Right lobe of liver (tissue), 6 donors: ENCODE measurements at regions not wholly inside any gene's neighbourhood (a gene's known extent, or its start where the extent isn't known, plus 50 kb on each side); places are given as distances from the start of the nearest gene placed in this dataset.

Experiments used
- ATAC-seq, 4 donors: fragments of 200-7000 bp; cut with Tn5 transposase; one replicate each; pipeline ENCODE4 v1.9.1; 2020; ENCODE audit warnings: mild to moderate bottlenecking in 4 of 4, moderate library complexity in 4 of 4
- DNase-seq, 3 donors: peaks; one replicate each; pipeline ENCODE4 v3.0.0-alpha.2; 2020
- H3K27ac ChIP-seq, 3 donors: fragments of 200-600 bp; one replicate each; pipeline ENCODE4 v1.8.0; 2022
- H3K27me3 ChIP-seq, 2 donors: fragments of 200-600 bp; one replicate each; pipeline ENCODE4 v1.8.0; 2022
- H3K36me3 ChIP-seq, 4 donors: fragments of 200-600 bp; sonication (generic) in 1 of 4; one replicate each; pipeline versions ENCODE4 v1.5.1 to v1.8.0; 2017 to 2022; ENCODE audit warnings: control low read depth in 1 of 4
- H3K4me1 ChIP-seq, 4 donors: fragments of 200-600 bp; sonication (generic) in 1 of 4; one replicate each; pipeline versions ENCODE4 v1.5.1 to v1.8.0; 2017 to 2022; ENCODE audit warnings: control low read depth in 1 of 4
- H3K4me3 ChIP-seq, 3 donors: fragments of 200-600 bp; one replicate each; pipeline ENCODE4 v1.8.0; 2022
- H3K9me3 ChIP-seq, 4 donors: fragments of 200-600 bp; sonication (generic) in 1 of 4; one replicate each; pipeline versions ENCODE4 v1.5.1 to v1.8.0; 2017 to 2022; ENCODE audit warnings: control low read depth in 1 of 4
- POLR2A ChIP-seq: fragments of 450-650 bp; IDR thresholded peaks from one replicate; pipeline ENCODE4 v1.6.1; 2017; ENCODE audit warnings: antibody characterized with exemption, mild to moderate bottlenecking
- WGBS: methylation state at CpG from one replicate; pipeline ENCODE4 v1.1.6; 2018; ENCODE audit warnings: low coverage, low lambda C conversion rate; ENCODE audit not compliant: insufficient coverage; ENCODE audit errors: missing lambda C conversion rate; 5-methylcytosine and 5-hydroxymethylcytosine counted together
- intact Hi-C, 2 donors: fragments of 100-400 bp; cut with DNase I; formaldehyde crosslinking; loops; one replicate each; pipeline versions ENCODE4 v1.11.2 to v1.14.1; 2022
- TF ChIP-seq, protein P1 (sequence below), 4 donors: fragments of 200-600 bp in 3 of 4; fragments of 450-650 bp in 1 of 4; IDR thresholded peaks; one replicate each; pipeline versions ENCODE4 v1.5.1 to v1.8.0; 2016 to 2022; ENCODE audit warnings: antibody characterized with exemption in 4 of 4, mild to moderate bottlenecking in 2 of 4
- donor health status: DM: no; HTN: yes; CAD: no.
- donor health status: DM: no; HTN: no; CAD: no.
- donor health status: DM: no; HTN: no; CAD: no.
- donor health status: DM: no; HTN: yes; CAD: no.
- donor health status: DM: no; HTN: yes; CAD: no.

DNA sequence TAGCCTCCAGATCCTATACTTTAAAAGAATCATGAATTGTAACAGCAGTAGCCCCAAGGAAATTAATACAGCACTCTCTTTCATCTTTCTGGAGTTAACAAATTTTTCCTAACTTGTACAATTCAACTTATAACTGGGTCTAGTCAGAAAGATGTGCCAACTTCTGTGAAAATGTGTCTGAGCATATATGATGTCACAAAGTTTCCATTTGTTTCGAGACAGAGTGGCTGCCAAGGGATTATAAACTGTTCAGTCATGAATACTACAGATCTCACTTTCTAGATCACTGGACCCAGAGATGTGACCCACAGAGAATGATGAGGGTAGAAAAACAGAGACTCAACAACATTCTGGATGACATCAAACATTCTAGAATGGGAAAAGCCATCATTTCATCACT, 249.2 kb upstream of the PHF14 start:
- Histone ChIP-seq H3K36me3 (no peaks in the 10 kb centered on the region), H3K27me3 (no peaks in the 10 kb centered on the region), H3K4me1 (no peaks in the 10 kb centered on the region), H3K27ac (no peak overlapping the region), H3K9me3 (no peaks in the 10 kb centered on the region), H3K4me3 (no peak overlapping the region)
- ATAC-seq (no peak), DNase-seq (no peak)
- intact Hi-C loops: no loop called here
- 53% methylated on average over 1 of the region's 1 CpG for WGBS
- TF ChIP-seq POLR2A: no peak
- TF ChIP-seq, protein P1, sequence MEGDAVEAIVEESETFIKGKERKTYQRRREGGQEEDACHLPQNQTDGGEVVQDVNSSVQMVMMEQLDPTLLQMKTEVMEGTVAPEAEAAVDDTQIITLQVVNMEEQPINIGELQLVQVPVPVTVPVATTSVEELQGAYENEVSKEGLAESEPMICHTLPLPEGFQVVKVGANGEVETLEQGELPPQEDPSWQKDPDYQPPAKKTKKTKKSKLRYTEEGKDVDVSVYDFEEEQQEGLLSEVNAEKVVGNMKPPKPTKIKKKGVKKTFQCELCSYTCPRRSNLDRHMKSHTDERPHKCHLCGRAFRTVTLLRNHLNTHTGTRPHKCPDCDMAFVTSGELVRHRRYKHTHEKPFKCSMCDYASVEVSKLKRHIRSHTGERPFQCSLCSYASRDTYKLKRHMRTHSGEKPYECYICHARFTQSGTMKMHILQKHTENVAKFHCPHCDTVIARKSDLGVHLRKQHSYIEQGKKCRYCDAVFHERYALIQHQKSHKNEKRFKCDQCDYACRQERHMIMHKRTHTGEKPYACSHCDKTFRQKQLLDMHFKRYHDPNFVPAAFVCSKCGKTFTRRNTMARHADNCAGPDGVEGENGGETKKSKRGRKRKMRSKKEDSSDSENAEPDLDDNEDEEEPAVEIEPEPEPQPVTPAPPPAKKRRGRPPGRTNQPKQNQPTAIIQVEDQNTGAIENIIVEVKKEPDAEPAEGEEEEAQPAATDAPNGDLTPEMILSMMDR (IDR thresholded peaks at IDR 0.05): no peak

DNA sequence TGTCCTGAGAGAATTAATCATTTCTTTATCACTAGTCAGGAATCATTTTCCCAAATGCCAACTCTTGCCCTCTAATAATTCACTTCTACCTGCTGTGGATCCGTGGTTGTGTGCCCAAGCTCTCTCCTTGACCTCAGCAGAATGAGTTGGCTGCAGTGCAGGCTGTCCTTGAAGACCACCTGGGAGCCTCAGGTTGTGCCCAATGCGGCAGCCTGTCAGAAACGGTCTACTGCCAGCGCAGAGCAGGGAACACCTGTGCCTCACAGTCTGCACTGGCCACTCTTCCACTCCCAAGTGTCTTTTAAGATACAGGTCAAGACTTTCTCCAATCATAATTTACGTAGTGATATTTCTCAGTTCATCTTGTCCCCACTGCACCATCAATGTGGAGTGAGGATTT, 246.0 kb upstream of the PHF14 start:
- TF ChIP-seq, protein P1 (IDR thresholded peaks at IDR 0.05): no peak
- no peak for TF ChIP-seq POLR2A
- intact Hi-C loops: no loop called here
- H3K27me3 ChIP-seq: no peaks in the 10 kb centered on the region
- no peak overlapping the region for H3K4me3 ChIP-seq
- DNase-seq: no peak
- H3K9me3 ChIP-seq: no peaks in the 10 kb centered on the region
- no peaks in the 10 kb centered on the region for H3K36me3 ChIP-seq
- no peak for ATAC-seq
- WGBS: 66% methylated on average over 5 of the region's 5 CpGs
- H3K4me1 ChIP-seq: no peaks in the 10 kb centered on the region
- no peak overlapping the region for H3K27ac ChIP-seq

DNA sequence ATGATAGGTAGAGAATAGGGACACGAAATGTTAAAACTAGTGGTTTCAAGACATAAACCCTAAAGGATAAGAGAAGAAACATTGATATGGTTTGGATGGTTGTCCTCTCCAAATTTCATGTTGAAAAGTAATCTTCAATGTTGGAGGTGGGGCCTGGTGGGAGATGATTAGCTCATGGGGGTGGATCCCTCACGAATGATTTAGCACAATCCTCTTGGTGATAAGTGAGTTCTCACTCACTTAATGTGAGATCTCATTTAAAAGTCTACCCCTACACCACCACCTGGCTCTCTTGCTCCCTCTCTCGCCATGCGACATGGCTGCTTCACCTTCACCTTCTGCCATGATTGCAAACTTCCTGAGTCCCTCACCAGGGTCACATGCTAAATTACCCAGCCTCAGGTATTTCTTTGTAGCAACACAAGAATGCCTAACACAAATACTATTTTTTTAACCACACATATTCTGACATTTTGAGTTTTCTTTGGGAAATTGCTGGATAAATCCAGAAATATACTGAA, 242.4 kb upstream of the PHF14 start:
- intact Hi-C loops: no loop called here
- Histone ChIP-seq H3K4me1 (no peaks in the 10 kb centered on the region), H3K27me3 (no peaks in the 10 kb centered on the region), H3K36me3 (no peaks in the 10 kb centered on the region), H3K9me3 (no peaks in the 10 kb centered on the region), H3K4me3 (no peak overlapping the region), H3K27ac (no peak overlapping the region)
- ATAC-seq (no peak), DNase-seq (no peak)
- WGBS: 49% methylated on average over 4 of the region's 4 CpGs
- TF ChIP-seq, protein P1 (IDR thresholded peaks at IDR 0.05): no peak
- no peak for TF ChIP-seq POLR2A

DNA sequence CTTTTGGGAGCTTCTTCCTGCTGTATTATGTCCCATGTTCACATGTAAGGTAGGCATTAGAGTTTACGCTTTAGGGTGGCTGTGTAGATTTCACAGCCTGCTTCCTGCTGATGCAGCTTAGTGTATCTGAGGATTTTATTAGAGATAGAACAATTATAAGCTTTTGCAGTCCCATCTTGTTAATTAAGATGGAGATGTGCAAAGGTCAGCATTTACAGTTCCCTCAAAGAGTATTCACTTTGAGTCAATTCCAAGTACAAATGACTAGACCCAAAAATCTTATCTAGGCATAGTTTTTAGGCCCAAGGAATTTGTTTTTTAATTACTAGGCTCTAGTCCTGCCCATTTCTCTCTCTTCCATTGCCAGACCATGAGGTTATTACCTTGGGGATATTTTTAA, 239.9 kb upstream of the PHF14 start:
- intact Hi-C loops: no loop called here

More for the DNA sequence above, 239.9 kb upstream of the PHF14 start:
- DNase-seq (no peak), ATAC-seq (no peak)
- Histone ChIP-seq H3K9me3 (no peaks in the 10 kb centered on the region), H3K27ac (no peak overlapping the region), H3K4me3 (no peak overlapping the region), H3K36me3 (no peaks in the 10 kb centered on the region), H3K27me3 (no peaks in the 10 kb centered on the region), H3K4me1 (no peaks in the 10 kb centered on the region)
- TF ChIP-seq POLR2A: no peak
- TF ChIP-seq, protein P1 (IDR thresholded peaks at IDR 0.05): no peak
- 71% methylated on average over 1 of the region's 1 CpG for WGBS
